GM12801 (cell line): ENCODE measurements at regions not wholly inside any gene's neighbourhood (a gene's known extent, or its start where the extent isn't known, plus 50 kb on each side); places are given as distances from the start of the nearest gene placed in this dataset.

Experiments used
- TF ChIP-seq, protein P1 (sequence below): IDR thresholded peaks from one replicate; pipeline ENCODE4 v1.5.1; 2011; ENCODE audit warnings: control low read depth; ENCODE audit not compliant: insufficient read length; ENCODE audit errors: extremely low read depth

DNA sequence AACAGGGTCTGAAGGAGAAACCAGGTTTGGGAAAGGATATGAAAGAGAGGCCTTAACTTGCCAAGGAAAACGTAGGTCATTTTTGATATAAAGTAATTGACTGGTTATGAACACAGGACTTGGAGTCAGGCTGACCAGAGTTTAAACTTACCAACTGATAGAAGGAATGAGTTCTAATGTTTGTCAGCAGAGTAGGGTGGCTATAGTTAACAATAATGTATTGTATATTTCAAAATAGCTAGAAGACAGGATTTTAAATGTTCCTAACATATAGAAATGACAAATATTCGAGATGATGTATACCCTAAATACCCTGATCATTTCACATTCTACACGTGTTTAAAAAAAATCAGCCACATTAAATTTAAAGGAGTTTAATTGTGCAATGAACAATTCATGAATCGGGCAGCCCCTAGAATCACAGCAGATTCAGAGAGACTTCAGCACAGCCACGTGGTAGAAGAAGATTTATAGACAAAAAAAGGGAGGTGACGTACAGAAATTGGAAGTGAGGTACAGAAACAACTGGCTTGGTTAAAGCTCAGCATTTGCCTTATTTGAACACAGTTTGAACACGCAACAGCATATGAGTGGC lies 52.5 kb upstream of the PLEKHG7 start:
- TF ChIP-seq, protein P1, sequence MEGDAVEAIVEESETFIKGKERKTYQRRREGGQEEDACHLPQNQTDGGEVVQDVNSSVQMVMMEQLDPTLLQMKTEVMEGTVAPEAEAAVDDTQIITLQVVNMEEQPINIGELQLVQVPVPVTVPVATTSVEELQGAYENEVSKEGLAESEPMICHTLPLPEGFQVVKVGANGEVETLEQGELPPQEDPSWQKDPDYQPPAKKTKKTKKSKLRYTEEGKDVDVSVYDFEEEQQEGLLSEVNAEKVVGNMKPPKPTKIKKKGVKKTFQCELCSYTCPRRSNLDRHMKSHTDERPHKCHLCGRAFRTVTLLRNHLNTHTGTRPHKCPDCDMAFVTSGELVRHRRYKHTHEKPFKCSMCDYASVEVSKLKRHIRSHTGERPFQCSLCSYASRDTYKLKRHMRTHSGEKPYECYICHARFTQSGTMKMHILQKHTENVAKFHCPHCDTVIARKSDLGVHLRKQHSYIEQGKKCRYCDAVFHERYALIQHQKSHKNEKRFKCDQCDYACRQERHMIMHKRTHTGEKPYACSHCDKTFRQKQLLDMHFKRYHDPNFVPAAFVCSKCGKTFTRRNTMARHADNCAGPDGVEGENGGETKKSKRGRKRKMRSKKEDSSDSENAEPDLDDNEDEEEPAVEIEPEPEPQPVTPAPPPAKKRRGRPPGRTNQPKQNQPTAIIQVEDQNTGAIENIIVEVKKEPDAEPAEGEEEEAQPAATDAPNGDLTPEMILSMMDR, result no peak

DNA sequence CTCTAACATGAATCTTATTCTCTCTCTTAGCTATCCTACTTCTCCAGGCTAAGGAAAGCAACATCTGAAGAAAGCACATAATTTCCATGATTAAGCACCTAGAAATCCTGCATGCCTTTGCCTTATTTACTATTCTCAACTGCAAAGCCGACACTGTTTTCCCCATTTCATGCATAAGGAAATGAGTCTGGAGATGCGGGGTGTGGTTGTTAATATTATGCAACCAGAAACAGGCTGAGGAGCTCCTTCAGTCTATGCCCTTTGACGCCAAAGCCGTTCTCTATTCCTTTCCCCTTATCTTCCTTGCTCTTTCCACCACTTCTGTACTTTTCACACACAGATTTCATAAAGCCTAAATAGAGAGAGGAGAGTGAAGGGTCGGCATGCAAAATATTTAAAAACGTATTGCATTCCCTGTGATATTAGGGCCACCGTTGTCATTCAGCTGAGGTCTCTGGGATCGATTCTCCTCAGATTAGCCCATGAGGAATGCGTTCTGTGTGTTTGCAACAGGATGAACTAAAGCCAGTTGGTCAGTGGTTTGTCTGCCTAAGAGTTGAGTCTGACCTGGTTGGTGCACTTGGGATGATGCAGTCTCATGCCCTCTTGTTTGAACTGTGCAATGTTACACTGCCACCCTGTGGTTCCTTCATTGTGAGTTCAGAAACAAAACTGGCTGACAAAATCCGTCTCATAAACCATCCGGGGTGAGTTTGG lies 53.1 kb upstream of the PLEKHG7 start:
- TF ChIP-seq, protein P1, result no peak

DNA sequence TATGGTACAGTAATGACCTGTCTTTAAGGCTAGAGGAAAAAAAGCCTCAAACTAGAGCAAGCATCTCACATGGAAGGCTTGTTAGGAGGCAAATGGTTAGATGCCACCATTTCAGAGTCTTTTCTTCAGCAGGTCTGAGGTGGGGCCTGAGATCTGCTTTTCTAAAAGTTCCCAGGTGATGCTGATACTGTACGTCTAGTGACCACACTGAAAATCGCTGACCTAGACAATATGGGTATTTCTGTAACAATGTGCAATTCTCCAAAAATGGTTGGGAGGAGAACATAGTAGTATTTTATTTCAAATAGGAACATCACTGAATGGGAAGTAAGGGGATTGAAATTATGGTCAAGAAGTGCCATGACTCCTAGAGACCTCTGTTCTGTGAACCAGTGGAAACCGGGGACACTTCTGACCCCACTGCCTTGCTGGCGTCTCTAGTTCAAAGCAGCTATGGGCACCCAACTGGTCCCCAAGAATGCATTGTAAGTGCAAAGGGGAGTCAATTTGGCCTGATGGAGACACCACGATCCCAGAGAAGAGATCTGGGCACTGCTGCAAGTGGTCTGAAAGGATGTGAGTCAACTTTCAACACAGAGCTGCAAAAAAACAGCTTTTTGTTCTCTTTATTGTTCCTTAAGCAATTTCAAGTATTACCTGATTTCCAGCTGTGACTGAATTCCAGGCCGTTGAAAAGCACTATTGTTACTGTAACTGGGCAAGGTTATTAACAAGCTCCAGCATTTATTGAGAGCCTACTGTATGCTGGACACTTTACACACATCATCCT lies 54.4 kb upstream of the PLEKHG7 start:
- TF ChIP-seq, protein P1, result no peak

DNA sequence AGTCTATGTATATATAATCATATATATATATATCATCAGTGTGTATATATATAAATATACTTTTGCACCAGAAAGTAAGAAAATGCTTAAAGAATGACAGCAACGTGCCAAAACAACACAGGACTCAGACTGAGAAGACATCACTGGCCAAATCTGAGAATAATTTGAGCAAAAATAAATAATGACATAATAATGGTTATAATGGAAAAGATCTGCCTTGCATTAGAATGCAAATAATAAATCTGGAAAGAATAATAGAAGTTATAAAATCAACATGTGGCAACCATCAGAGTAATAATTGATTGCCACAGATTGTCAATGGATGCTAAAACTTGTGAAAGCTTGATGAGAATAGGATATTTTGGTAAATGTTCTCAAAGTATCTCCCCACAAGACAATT lies 61.5 kb upstream of the PLEKHG7 start:
- TF ChIP-seq, protein P1, result no peak

DNA sequence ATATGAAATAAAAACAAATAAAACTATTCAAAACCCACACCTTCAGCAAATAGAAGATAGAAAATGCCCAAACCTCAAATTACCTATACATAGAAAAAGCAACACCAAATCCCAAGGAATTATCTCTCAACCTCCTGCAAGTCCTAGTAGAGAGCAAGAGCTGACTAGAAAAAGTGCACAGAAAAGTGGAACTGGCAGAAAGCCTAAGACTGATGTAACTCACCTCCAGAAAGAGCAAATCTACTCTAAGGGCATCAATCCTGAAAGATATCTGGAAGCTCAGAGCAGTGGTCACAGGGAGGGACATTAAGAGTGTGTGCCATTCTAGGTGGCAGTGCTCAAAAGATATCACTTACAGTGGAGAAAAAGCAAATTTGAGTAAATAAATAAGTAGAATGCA lies 62.1 kb upstream of the PLEKHG7 start:
- TF ChIP-seq, protein P1, result no peak

DNA sequence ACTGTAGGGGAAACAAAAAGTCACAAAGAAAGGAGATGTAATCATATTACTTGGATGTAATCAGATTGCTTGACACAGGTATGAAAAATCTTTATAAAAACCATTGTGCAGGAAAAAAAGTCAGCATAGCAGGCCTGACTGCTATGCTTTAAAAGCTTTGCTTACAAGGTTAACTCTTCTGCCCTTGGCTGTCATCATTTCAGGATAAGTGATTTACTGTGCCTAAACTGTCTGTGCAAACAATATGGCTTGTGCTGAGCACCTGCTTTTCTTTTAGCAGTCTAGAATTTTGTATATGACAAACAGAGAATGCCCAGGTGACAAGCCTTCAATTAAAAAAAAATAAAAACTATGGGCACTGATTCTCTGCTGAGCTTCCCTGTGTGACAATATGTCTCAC lies 63.8 kb upstream of the PLEKHG7 start:
- TF ChIP-seq, protein P1, result no peak

DNA sequence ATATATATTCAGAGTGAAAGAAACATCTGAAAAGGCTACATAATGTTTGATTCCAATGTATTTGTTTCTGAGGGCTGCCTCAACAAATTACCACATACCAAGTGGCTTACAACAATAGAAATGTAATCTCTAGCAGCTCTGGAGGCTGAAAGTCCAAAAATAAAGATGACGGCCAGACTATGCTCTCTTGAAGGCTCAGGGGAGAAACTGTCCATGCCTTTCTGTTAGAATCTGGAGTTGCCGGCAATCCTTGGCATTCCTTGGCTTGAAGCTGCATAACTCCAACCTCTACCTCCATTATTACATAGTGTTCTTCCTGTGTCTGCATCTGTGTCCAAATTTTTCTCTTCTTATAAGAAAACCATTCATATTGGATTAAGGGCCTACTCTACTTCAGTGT lies 68.1 kb upstream of the PLEKHG7 start:
- TF ChIP-seq, protein P1, result no peak
